GM12891 (cell line): ENCODE measurements at regions not wholly inside any gene's neighbourhood (a gene's known extent, or its start where the extent isn't known, plus 50 kb on each side); places are given as distances from the start of the nearest gene placed in this dataset.

ENCODE experiments used
- POLR2A ChIP-seq: IDR thresholded peaks from 2 replicates; pipeline ENCODE4 v1.6.1; 2011; ENCODE audit warnings: low read depth, low read length, control low read depth
- POLR2AphosphoS5 ChIP-seq: IDR thresholded peaks from 2 replicates; pipeline ENCODE4 v1.6.1; 2011; ENCODE audit warnings: low read depth, low read length, control low read depth

DNA sequence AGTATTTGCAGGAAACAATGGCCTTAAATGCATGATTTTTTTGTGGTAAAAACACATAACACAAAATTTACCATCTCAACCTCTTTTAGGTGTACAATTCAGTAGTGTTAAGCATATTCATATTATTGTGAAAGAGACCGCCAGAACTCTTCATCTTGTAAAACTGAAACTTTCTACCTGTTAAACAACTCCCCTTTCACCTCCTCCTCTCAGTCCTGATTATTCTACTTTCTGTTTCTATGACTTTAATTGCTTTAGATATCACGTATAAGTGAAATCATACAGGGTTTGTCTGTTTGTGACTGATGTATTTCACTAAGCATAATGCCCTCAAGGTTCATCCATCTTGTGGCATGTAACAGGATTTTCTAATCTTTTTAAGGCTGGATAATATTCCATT, 353.4 kb downstream of the ADAMTS20 start:
- TF ChIP-seq POLR2AphosphoS5 (no peak), POLR2A (no peak)
